IMR-90 (cell line): ENCODE measurements at regions not wholly inside any gene's neighbourhood (a gene's known extent, or its start where the extent isn't known, plus 50 kb on each side); places are given as distances from the start of the nearest gene placed in this dataset.

Experiments used
- BHLHE40 ChIP-seq: fragments of 150-350 bp; IDR thresholded peaks from 2 replicates; pipeline ENCODE4 v1.6.1; 2016; ENCODE audit warnings: mild to moderate bottlenecking, low read depth, low read length
- CTCF ChIP-seq: conservative IDR thresholded peaks from 2 replicates; pipeline ENCODE4 v1.5.1; 2012; ENCODE audit warnings: mild to moderate bottlenecking, low read depth, low read length, improper control_type of control experiment
- FOS ChIP-seq: fragments of 150-350 bp; IDR thresholded peaks from 2 replicates; pipeline ENCODE4 v1.6.1; 2016; ENCODE audit warnings: low read depth, low read length
- MAFK ChIP-seq: IDR thresholded peaks from 2 replicates; pipeline ENCODE4 v1.6.1; 2012; ENCODE audit warnings: low read depth, low read length, improper control_type of control experiment
- MAZ ChIP-seq: IDR thresholded peaks from 2 replicates; pipeline ENCODE4 v1.6.1; 2012; ENCODE audit warnings: low read depth, mild to moderate bottlenecking, low read length, improper control_type of control experiment, moderate library complexity, borderline replicate concordance
- NFE2L2 ChIP-seq: fragments of 150-350 bp; IDR thresholded peaks from 2 replicates; pipeline ENCODE4 v1.6.1; 2016; ENCODE audit warnings: low read depth, mild to moderate bottlenecking, low read length
- POLR2A ChIP-seq: IDR thresholded peaks from 2 replicates; pipeline ENCODE4 v1.6.1; 2012; ENCODE audit warnings: mild to moderate bottlenecking, low read depth, low read length
- RAD21 ChIP-seq: IDR thresholded peaks from 2 replicates; pipeline ENCODE4 v1.6.1; 2012; ENCODE audit warnings: low read length, improper control_type of control experiment
- RCOR1 ChIP-seq: IDR thresholded peaks from 2 replicates; pipeline ENCODE4 v1.6.1; 2012; ENCODE audit warnings: mild to moderate bottlenecking, low read length, improper control_type of control experiment; ENCODE audit not compliant: insufficient replicate concordance
- RFX5 ChIP-seq: IDR thresholded peaks from 2 replicates; pipeline ENCODE4 v1.8.0; 2012; ENCODE audit warnings: low read depth, mild to moderate bottlenecking, low read length, moderate library complexity
- TF ChIP-seq, protein P1 (sequence below): fragments of 150-350 bp; IDR thresholded peaks from 2 replicates; pipeline ENCODE4 v1.6.1; 2016; ENCODE audit warnings: low read depth, mild to moderate bottlenecking, low read length, moderate library complexity, borderline replicate concordance

DNA sequence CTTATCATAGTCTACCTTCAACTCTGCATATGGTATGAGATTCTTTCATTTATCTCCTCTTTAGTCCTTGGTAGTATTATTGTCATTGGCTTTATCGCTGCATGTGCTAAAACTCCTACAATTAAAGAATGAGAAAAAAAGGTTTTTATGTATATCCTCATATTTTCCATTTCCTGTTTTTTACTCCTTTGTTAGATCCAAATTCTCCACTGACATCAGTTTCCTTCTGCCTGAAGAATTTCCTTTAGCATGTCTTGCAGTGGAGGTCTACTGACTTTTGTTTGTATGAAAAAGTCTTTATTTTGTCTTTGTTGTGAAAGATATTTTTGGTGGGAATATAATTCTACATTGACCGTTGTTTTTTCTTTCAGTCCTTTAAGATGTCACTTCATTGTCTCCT, 81.0 kb upstream of the TNIK start:
- TF ChIP-seq MAFK (no peak), CTCF (no peak), POLR2A (no peak), RAD21 (no peak), RCOR1 (no peak), RFX5 (no peak), FOS (no peak), MAZ (no peak), NFE2L2 (no peak), BHLHE40 (no peak)
- TF ChIP-seq, protein P1, sequence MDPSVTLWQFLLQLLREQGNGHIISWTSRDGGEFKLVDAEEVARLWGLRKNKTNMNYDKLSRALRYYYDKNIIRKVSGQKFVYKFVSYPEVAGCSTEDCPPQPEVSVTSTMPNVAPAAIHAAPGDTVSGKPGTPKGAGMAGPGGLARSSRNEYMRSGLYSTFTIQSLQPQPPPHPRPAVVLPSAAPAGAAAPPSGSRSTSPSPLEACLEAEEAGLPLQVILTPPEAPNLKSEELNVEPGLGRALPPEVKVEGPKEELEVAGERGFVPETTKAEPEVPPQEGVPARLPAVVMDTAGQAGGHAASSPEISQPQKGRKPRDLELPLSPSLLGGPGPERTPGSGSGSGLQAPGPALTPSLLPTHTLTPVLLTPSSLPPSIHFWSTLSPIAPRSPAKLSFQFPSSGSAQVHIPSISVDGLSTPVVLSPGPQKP = no peak
